GM12891 (cell line): ENCODE measurements at regions not wholly inside any gene's neighbourhood (a gene's known extent, or its start where the extent isn't known, plus 50 kb on each side); places are given as distances from the start of the nearest gene placed in this dataset.

ENCODE experiments used
- POLR2A ChIP-seq: IDR thresholded peaks from 2 replicates; pipeline ENCODE4 v1.6.1; 2011; ENCODE audit warnings: low read depth, low read length, control low read depth
- POLR2AphosphoS5 ChIP-seq: IDR thresholded peaks from 2 replicates; pipeline ENCODE4 v1.6.1; 2011; ENCODE audit warnings: low read depth, low read length, control low read depth
- TAF1 ChIP-seq: IDR thresholded peaks from 2 replicates; pipeline ENCODE4 v1.6.1; 2011; ENCODE audit warnings: low read depth, low read length, control low read depth

DNA sequence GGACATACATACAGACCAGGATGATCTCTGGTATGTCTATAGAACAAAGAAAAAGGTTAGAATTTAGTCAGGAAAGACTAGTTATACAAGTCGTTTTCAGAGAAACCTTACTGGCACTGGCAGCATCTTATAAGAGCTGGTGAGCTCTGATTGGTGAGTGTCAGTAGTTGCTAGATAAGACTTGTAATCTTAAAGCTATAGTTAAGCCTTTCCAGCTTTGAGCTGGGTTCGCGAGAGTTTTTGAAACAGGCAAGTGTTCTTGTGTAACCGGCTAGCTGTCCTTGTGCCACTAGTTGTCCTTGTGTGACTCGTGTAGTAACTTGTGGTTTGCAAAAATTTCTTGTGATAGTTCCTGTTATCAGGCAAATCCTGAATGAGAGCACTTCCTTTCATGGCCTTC, 740.9 kb downstream of the GALC start:
- no peak for TF ChIP-seq POLR2A
- TF ChIP-seq TAF1 = no peak
- TF ChIP-seq POLR2AphosphoS5 = no peak
